T follicular helper cell (primary cell): ENCODE measurements at regions not wholly inside any gene's neighbourhood (a gene's known extent, or its start where the extent isn't known, plus 50 kb on each side); places are given as distances from the start of the nearest gene placed in this dataset.

Source experiments
- DNase-seq: peaks from one replicate; pipeline ENCODE4 v3.0.0-alpha.2; 2020; ENCODE audit warnings: low read depth

GRCh38 chr3:182078316-182078715 is 366.6 kb downstream of the SOX2 start:
- no peak for DNase-seq

- no peak for DNase-seq
Measured at GRCh38 chr3:182078929-182079328, 367.2 kb downstream of the SOX2 start.

- DNase-seq: no peak
Measured at GRCh38 chr3:182081096-182081495, 369.4 kb downstream of the SOX2 start.

GRCh38 chr3:182083112-182083511 is 371.4 kb downstream of the SOX2 start:
- no peak for DNase-seq

GRCh38 chr3:182092662-182093262 is 381.0 kb downstream of the SOX2 start:
- DNase-seq: no peak

- DNase-seq: no peak
Measured at GRCh38 chr3:182094321-182094720, 382.6 kb downstream of the SOX2 start.

- DNase-seq: no peak
Measured at GRCh38 chr3:182104881-182105280, 393.2 kb downstream of the SOX2 start.

- DNase-seq: no peak
Measured at GRCh38 chr3:182105875-182106274, 394.1 kb downstream of the SOX2 start.

- DNase-seq: no peak
Measured at GRCh38 chr3:182108371-182108770, 396.6 kb downstream of the SOX2 start.

GRCh38 chr3:182111967-182112366 is 400.2 kb downstream of the SOX2 start:
- DNase-seq: no peak

- DNase-seq: no peak
Measured at GRCh38 chr3:182115328-182116015, 403.7 kb downstream of the SOX2 start.

- no peak for DNase-seq
Measured at GRCh38 chr3:182116386-182116785, 404.7 kb downstream of the SOX2 start.

GRCh38 chr3:182117131-182117530 is 405.4 kb downstream of the SOX2 start:
- DNase-seq: no peak

GRCh38 chr3:182117583-182117982 is 405.9 kb downstream of the SOX2 start:
- DNase-seq: no peak

- DNase-seq: no peak
Measured at GRCh38 chr3:182118066-182118465, 406.3 kb downstream of the SOX2 start.

- no peak for DNase-seq
Measured at GRCh38 chr3:182121401-182121800, 409.7 kb downstream of the SOX2 start.

- no peak for DNase-seq
Measured at GRCh38 chr3:182122779-182123178, 411.1 kb downstream of the SOX2 start.

- no peak for DNase-seq
Measured at GRCh38 chr3:182124187-182124586, 412.5 kb downstream of the SOX2 start.

GRCh38 chr3:182124716-182125115 is 413.0 kb downstream of the SOX2 start:
- no peak for DNase-seq

- no peak for DNase-seq
Measured at GRCh38 chr3:182129740-182130139, 418.0 kb downstream of the SOX2 start.

- DNase-seq: no peak
Measured at GRCh38 chr3:182133752-182134151, 422.0 kb downstream of the SOX2 start.

GRCh38 chr3:182135056-182135455 is 423.3 kb downstream of the SOX2 start:
- DNase-seq: no peak

GRCh38 chr3:182136008-182136910 is 424.5 kb downstream of the SOX2 start:
- no peak for DNase-seq
